ENCODE measurements at regions not wholly inside any gene's neighbourhood (a gene's known extent, or its start where the extent isn't known, plus 50 kb on each side); places are given as distances from the start of the nearest gene placed in this dataset.
"Not testable (repeated sequence)": the region's sequence is repeated elsewhere in the genome, so short reads cannot be mapped to it uniquely, and the experiment has no call there.

- POLR2A ChIA-PET; H3K4me1 ChIP-seq (ENCODE audit: control insufficient read depth in 1 of 2, insufficient read depth in 2 of 2, low read depth in 1 of 2, low read length in 1 of 2); H3F3A ChIP-seq (replicated peaks; ENCODE audit: insufficient read depth): not testable (repeated sequence)
Measured at GRCh38 chr3:4253072-4253832, 49.9 kb upstream of the SETMAR start.

More at GRCh38 chr3:4253072-4253832, 49.9 kb upstream of the SETMAR start:
- peak overlapping the region in 1 of 2 experiments; percentile 12; a peak in 2 of 4 replicates for H3K4me3 ChIP-seq (ENCODE audit: low read depth in 2 of 2, low read length in 1 of 2)
- H3K79me2 ChIP-seq (ENCODE audit: insufficient read depth); H3K9me3 ChIP-seq; H3K9ac ChIP-seq; H3K27ac ChIP-seq (ENCODE audit: low read depth in 2 of 2, low read length in 1 of 2); H2AFZ ChIP-seq (ENCODE audit: low read depth); DNase-seq; H4K20me1 ChIP-seq (ENCODE audit: insufficient read depth); H3K36me3 ChIP-seq (replicated peaks in 1 of 2; ENCODE audit: control insufficient read depth in 1 of 2, insufficient read depth in 2 of 2, low read length in 1 of 2); H3K27me3 ChIP-seq (ENCODE audit: insufficient read depth); H3K9me2 ChIP-seq; H3K4me2 ChIP-seq: not testable (repeated sequence)
- CTCF ChIA-PET = interaction anchor here (1.3 kb wide), 1 partner anchor 19 kb away, joined by 4 read pairs; no protein-coding TSS in a partner anchor
- 21% methylated on average over 24 of the region's 26 CpGs for WGBS (ENCODE audit: low lambda C conversion rate)
